ENCODE measurements at regions not wholly inside any gene's neighbourhood (a gene's known extent, or its start where the extent isn't known, plus 50 kb on each side); places are given as distances from the start of the nearest gene placed in this dataset.

DNA sequence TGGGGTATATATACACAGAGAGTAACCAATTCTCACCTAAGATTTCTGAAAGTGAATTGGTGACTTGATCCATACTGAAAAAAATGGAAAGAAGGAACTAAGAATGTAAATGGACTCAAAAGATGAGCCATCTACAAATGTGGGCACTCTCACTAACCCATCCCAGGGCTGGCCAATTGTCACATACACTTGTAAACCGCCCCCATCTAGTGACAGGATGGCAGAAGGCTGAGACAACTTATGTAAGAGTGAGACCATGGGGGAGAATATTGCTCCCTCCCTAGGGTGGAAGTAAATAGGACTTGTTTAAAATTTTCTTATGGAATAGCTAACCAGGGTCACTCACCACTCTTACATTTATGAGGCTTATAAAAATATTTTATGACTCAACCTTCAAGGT, 377.1 kb upstream of the ISX start:
- TF ChIP-seq, protein P1, sequence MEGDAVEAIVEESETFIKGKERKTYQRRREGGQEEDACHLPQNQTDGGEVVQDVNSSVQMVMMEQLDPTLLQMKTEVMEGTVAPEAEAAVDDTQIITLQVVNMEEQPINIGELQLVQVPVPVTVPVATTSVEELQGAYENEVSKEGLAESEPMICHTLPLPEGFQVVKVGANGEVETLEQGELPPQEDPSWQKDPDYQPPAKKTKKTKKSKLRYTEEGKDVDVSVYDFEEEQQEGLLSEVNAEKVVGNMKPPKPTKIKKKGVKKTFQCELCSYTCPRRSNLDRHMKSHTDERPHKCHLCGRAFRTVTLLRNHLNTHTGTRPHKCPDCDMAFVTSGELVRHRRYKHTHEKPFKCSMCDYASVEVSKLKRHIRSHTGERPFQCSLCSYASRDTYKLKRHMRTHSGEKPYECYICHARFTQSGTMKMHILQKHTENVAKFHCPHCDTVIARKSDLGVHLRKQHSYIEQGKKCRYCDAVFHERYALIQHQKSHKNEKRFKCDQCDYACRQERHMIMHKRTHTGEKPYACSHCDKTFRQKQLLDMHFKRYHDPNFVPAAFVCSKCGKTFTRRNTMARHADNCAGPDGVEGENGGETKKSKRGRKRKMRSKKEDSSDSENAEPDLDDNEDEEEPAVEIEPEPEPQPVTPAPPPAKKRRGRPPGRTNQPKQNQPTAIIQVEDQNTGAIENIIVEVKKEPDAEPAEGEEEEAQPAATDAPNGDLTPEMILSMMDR (IDR thresholded peaks at IDR 0.05) = no peak
- TF ChIP-seq POLR2A (IDR thresholded peaks at IDR 0.05) = no peak

Measured in testis (tissue), 2 donors.